ENCODE measurements at regions not wholly inside any gene's neighbourhood (a gene's known extent, or its start where the extent isn't known, plus 50 kb on each side); places are given as distances from the start of the nearest gene placed in this dataset.

- no peak overlapping the region for H3K14ac ChIP-seq (replicated peaks; ENCODE audit: low read depth, low read length)
- H3K9me3 ChIP-seq (ENCODE audit: control insufficient read depth, insufficient read depth, low read length) = no peaks in the 10 kb centered on the region
- no peaks in the 10 kb centered on the region; the same call in 1 of the 2 replicates for H3K9me1 ChIP-seq (ENCODE audit: insufficient read depth, low read length)
- no peak overlapping the region for H2AK5ac ChIP-seq (ENCODE audit: low read depth, low read length)
- H3K36me3 ChIP-seq (ENCODE audit: control insufficient read depth, insufficient read depth, low read length) = no peaks in the 10 kb centered on the region
- ChIA-PET POLR2A (ENCODE audit: unreplicated experiment) (no interaction called here), CTCF (no interaction called here)
- H2BK5ac ChIP-seq (ENCODE audit: low read depth, low read length, poor library complexity, severe bottlenecking) = no peak overlapping the region
- no peaks in the 10 kb centered on the region for H3K4me1 ChIP-seq (ENCODE audit: control insufficient read depth, insufficient read depth, low read length)
- no peak overlapping the region for H3K4me3 ChIP-seq (ENCODE audit: insufficient read depth, low read depth, low read length)
- TF ChIP-seq BHLHE40 (IDR thresholded peaks at IDR 0.05; ENCODE audit: low read depth, low read length) = no peak
- TF ChIP-seq MXI1 (IDR thresholded peaks at IDR 0.05; ENCODE audit: borderline replicate concordance, low read depth, low read length) = no peak
- no peak for TF ChIP-seq RFX5 (IDR thresholded peaks at IDR 0.05; ENCODE audit: low read depth, low read length)
- TF ChIP-seq USF2 (IDR thresholded peaks at IDR 0.05; ENCODE audit: low read depth, low read length) = no peak
- no peak for TF ChIP-seq FOS (IDR thresholded peaks at IDR 0.05; ENCODE audit: low read depth, low read length)
- TF ChIP-seq NFE2L2 (IDR thresholded peaks at IDR 0.05; ENCODE audit: low read depth, low read length) = no peak
- no peak for TF ChIP-seq ELK1 (IDR thresholded peaks at IDR 0.05; ENCODE audit: borderline replicate concordance, low read depth, low read length)
- no peak for TF ChIP-seq RAD21 (IDR thresholded peaks at IDR 0.05; ENCODE audit: low read length)
- no peak for TF ChIP-seq CHD1 (IDR thresholded peaks at IDR 0.05; ENCODE audit: low read depth, low read length)
- no peak for TF ChIP-seq MAZ (IDR thresholded peaks at IDR 0.05; ENCODE audit: borderline replicate concordance, low read depth, low read length)
- TF ChIP-seq MAFK (IDR thresholded peaks at IDR 0.05; ENCODE audit: low read depth, low read length) = no peak
- no peak for TF ChIP-seq RCOR1 (IDR thresholded peaks at IDR 0.05; ENCODE audit: insufficient replicate concordance, low read length)
- no peak overlapping the region for H3K18ac ChIP-seq (ENCODE audit: low read depth, low read length)
- no peak overlapping the region for H4K8ac ChIP-seq (ENCODE audit: low read depth in 2 of 2, low read length in 2 of 2)
- H3K23ac ChIP-seq (ENCODE audit: low read depth, low read length) = no peak overlapping the region
- in situ Hi-C loops (cut with MboI; ENCODE audit: low sequenced_read_pairs) = no loop called here
- DNase-seq (no peak), ATAC-seq (ENCODE audit: low read depth) (no peak)
- H2BK20ac ChIP-seq (ENCODE audit: low read depth, low read length) = no peak overlapping the region
- no peak overlapping the region for H4K91ac ChIP-seq (ENCODE audit: insufficient read depth, low read depth, low read length)
- no peak overlapping the region for H2AFZ ChIP-seq (replicated peaks; ENCODE audit: low read length, poor library complexity)
- H3K79me1 ChIP-seq (ENCODE audit: low read depth in 1 of 2, low read length in 2 of 2) = no peaks in the 10 kb centered on the region
- no peak overlapping the region for H3K4me2 ChIP-seq (ENCODE audit: low read depth, low read length)
- no CpG with 5 or more reads among the region's 6 CpGs for WGBS, 2 experiments (ENCODE audit: extremely low coverage in 2 of 2, insufficient read length in 1 of 2)
- no peak overlapping the region for H2BK120ac ChIP-seq (ENCODE audit: low read depth, low read length)
- dilution Hi-C loops (cut with HindIII; ENCODE audit: low sequenced_read_pairs, unreplicated experiment) = no loop called here
- no peak overlapping the region for H2AK9ac ChIP-seq (replicated peaks; ENCODE audit: low read depth, low read length, poor library complexity)
- H4K5ac ChIP-seq (ENCODE audit: low read depth, low read length) = no peak overlapping the region
- intact Hi-C loops (cut with micrococcal nuclease) = no loop called here
- H3K9ac ChIP-seq (ENCODE audit: low read depth, low read length) = no peak overlapping the region
- H3K27ac ChIP-seq (ENCODE audit: insufficient read depth, low read length) = no peak overlapping the region
- no peaks in the 10 kb centered on the region for H4K20me1 ChIP-seq (ENCODE audit: insufficient read depth, low read length)
- H2BK15ac ChIP-seq (ENCODE audit: low read depth, low read length) = no peak overlapping the region
- H3K56ac ChIP-seq (ENCODE audit: extremely low read depth, insufficient read depth, low read length) = no peak overlapping the region
- no peaks in the 10 kb centered on the region for H3K27me3 ChIP-seq (ENCODE audit: control insufficient read depth, insufficient read depth, low read length)
- no peak overlapping the region for H3K4ac ChIP-seq (ENCODE audit: low read depth, low read length)
- no TSS peak for BruUV-seq (replicated peaks)
These were observed 1363.5 kb upstream of the PCDH20 start for GRCh38 chr13:62779161-62779560.
